GM21723 (cell line): ENCODE measurements at regions not wholly inside any gene's neighbourhood (a gene's known extent, or its start where the extent isn't known, plus 50 kb on each side); places are given as distances from the start of the nearest gene placed in this dataset.
"Not testable (repeated sequence)": the region's sequence is repeated elsewhere in the genome, so short reads cannot be mapped to it uniquely, and the experiment has no call there.

ENCODE experiments used
- ATAC-seq: cut with Tn5 transposase; IDR thresholded peaks from one replicate; pipeline ENCODE4 v1.9.1; 2021; ENCODE audit warnings: mild to moderate bottlenecking, moderate library complexity; ENCODE audit not compliant: unreplicated experiment

- ATAC-seq: no peak
Measured at GRCh38 chr7:37598824-37599223, 84.7 kb upstream of the GPR141 start.

DNA sequence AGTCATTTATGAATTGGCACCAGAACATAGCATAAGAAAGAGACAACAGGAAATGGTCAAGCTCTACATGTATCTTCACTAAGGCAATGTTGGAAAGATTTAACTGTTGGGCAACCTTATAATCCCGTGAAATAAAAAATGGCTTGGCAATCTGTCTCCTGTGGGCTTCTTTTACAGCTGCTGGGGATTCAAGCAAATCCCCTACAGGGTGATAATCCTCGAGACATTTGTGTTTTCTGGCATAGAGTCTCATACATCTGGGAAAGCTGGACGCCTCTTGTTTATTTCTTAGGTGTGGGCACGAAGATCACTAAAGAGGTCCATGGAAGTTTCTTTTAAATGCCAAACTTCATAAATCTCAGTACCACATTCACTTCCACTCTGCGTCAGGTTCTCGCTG is 82.2 kb upstream of the GPR141 start:
- no peak for ATAC-seq

GRCh38 chr7:37604078-37604477 is 79.5 kb upstream of the GPR141 start:
- no peak for ATAC-seq

DNA sequence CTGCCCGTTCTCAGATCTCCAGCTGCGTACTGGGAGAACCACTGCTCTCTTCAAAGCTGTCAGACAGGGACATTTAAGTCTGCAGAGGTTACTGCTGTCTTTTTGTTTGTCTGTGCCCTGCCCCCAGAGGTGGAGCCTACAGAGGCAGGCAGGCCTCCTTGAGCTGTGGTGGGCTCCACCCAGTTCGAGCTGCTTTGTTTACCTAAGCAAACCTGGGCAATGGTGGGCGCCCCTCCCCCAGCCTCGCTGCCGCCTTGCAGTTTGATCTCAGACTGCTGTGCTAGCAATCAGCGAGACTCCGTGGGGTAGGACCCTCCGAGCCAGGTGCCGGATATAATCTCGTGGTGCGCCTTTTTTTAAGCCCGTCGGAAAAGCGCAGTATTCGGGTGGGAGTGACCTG is 66.2 kb upstream of the GPR141 start:
- ATAC-seq: not testable (repeated sequence)

GRCh38 chr7:37633048-37633447 is 50.5 kb upstream of the GPR141 start:
- no peak for ATAC-seq
